WTC11 (cell line): ENCODE measurements at regions not wholly inside any gene's neighbourhood (a gene's known extent, or its start where the extent isn't known, plus 50 kb on each side); places are given as distances from the start of the nearest gene placed in this dataset.

Experiments used
- GABPB1 ChIP-seq: sonication (generic); formaldehyde crosslinking; IDR thresholded peaks from 2 replicates; pipeline ENCODE4 v1.8.1; 2023; ENCODE audit warnings: mild to moderate bottlenecking, missing genetic modification reagents
- SP1 ChIP-seq: sonication (generic); formaldehyde crosslinking; conservative IDR thresholded peaks from 2 replicates; pipeline ENCODE4 v1.8.1; 2022; ENCODE audit warnings: missing genetic modification reagents
- TF ChIP-seq, protein P1 (sequence below): fragments of 200-600 bp; IDR thresholded peaks from 2 replicates; pipeline ENCODE4 v1.8.0; 2022; ENCODE audit warnings: antibody characterized with exemption

DNA sequence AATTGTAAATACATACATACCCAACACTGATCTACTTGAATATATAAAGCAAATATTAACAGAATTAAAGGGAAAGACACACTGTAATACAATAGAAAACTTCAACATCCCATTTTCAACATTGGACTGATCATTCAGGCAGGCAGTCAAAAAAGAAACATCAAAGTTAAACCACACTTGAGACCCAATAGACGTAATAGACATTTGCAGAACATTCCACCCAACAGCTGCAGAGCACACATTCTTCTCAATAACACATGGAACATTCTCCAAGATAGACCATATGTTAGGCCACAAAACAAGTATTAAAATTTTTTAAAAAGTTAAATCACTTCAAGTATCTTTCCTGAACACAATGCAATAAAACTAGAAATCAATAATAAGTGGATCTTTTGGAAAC, 698.2 kb downstream of the COL12A1 start:
- TF ChIP-seq, protein P1, sequence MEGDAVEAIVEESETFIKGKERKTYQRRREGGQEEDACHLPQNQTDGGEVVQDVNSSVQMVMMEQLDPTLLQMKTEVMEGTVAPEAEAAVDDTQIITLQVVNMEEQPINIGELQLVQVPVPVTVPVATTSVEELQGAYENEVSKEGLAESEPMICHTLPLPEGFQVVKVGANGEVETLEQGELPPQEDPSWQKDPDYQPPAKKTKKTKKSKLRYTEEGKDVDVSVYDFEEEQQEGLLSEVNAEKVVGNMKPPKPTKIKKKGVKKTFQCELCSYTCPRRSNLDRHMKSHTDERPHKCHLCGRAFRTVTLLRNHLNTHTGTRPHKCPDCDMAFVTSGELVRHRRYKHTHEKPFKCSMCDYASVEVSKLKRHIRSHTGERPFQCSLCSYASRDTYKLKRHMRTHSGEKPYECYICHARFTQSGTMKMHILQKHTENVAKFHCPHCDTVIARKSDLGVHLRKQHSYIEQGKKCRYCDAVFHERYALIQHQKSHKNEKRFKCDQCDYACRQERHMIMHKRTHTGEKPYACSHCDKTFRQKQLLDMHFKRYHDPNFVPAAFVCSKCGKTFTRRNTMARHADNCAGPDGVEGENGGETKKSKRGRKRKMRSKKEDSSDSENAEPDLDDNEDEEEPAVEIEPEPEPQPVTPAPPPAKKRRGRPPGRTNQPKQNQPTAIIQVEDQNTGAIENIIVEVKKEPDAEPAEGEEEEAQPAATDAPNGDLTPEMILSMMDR, result no peak
- TF ChIP-seq GABPB1 (CRISPR knock-in tag) (no peak), SP1 (CRISPR knock-in tag) (no peak)
